B cell (primary cell): ENCODE measurements at regions not wholly inside any gene's neighbourhood (a gene's known extent, or its start where the extent isn't known, plus 50 kb on each side); places are given as distances from the start of the nearest gene placed in this dataset.

Experiments used
- ATAC-seq: fragments of 200-7000 bp; cut with Tn5 transposase; one replicate; pipeline ENCODE4 v1.10.0; 2021; ENCODE audit warnings: low read depth, mild to moderate bottlenecking, moderate number of reproducible peaks, moderate library complexity
- CTCF ChIA-PET: fragments of 350-600 bp; sonication (Branson Sonifier 250); formaldehyde crosslinking; loops from one replicate; lab custom pipeline; 2021; ENCODE audit warnings: antibody characterized with exemption, inconsistent platforms; lab: Charles Lee
- POLR2A ChIA-PET: fragments of 350-600 bp; sonication (Branson Sonifier 250); formaldehyde crosslinking; loops from one replicate; lab custom pipeline; 2021; ENCODE audit warnings: antibody characterized with exemption; lab: Charles Lee
- DNase-seq: peaks from one replicate; pipeline ENCODE4 v3.0.0; 2013
- H2AFZ ChIP-seq: 2 replicates; pipeline ENCODE4 v1.6.1; 2012; ENCODE audit warnings: mild to moderate bottlenecking, low read depth, low read length; ENCODE audit not compliant: insufficient read depth, poor library complexity, severe bottlenecking
- H3K27ac ChIP-seq, 2 donors: 1 replicate in 1 of 2; 2 replicates in 1 of 2; pipeline ENCODE4 v1.5.1; 2012 to 2013; ENCODE audit warnings: low read length in 2 of 2, mild to moderate bottlenecking in 2 of 2, moderate library complexity in 1 of 2
- H3K27me3 ChIP-seq, 4 experiments: fragments of 200-600 bp in 1 of 4; sonication (generic) in 1 of 4; replicated peaks in 1 of 4; 1 replicate in 2 of 4; 2 replicates in 2 of 4; pipeline versions ENCODE4 v1.6.1 to v1.7.0; 2013 to 2016; ENCODE audit warnings: low read length in 3 of 4, mild to moderate bottlenecking in 2 of 4, mixed read lengths in 1 of 4, moderate library complexity in 1 of 4; ENCODE audit not compliant: insufficient read depth in 4 of 4, control insufficient read depth in 3 of 4; ENCODE audit errors: control extremely low read depth in 1 of 4
- H3K36me3 ChIP-seq, 2 experiments: replicated peaks in 1 of 2; 1 replicate in 1 of 2; 2 replicates in 1 of 2; pipeline versions ENCODE4 v1.6.1 to v1.7.1; 2013; ENCODE audit warnings: low read length in 1 of 2; ENCODE audit not compliant: insufficient read depth in 2 of 2, control insufficient read depth in 1 of 2; ENCODE audit errors: control extremely low read depth in 1 of 2, extremely low read depth in 1 of 2
- H3K4me1 ChIP-seq, 2 donors: fragments of 200-600 bp in 1 of 2; sonication (generic) in 1 of 2; 1 replicate in 1 of 2; 2 replicates in 1 of 2; pipeline versions ENCODE4 v1.5.1 to v1.6.1; 2013 to 2017; ENCODE audit warnings: low read length in 2 of 2; ENCODE audit not compliant: control insufficient read depth in 2 of 2, insufficient read depth in 2 of 2
- H3K4me2 ChIP-seq: replicated peaks from 2 replicates; pipeline ENCODE3; 2012; ENCODE audit warnings: mild to moderate bottlenecking, low read depth, low read length; ENCODE audit not compliant: poor library complexity, severe bottlenecking
- H3K4me3 ChIP-seq, 5 experiments: fragments of 200-600 bp in 1 of 5; sonication (generic) in 1 of 5; 1 replicate in 3 of 5; 2 replicates in 2 of 5; pipeline versions ENCODE4 v1.5.1 to v1.7.0; 2011 to 2016; ENCODE audit warnings: low read length in 4 of 5, mild to moderate bottlenecking in 4 of 5, low read depth in 2 of 5, control low read depth in 1 of 5, moderate library complexity in 1 of 5; ENCODE audit not compliant: insufficient read depth in 1 of 5; ENCODE audit errors: control extremely low read depth in 1 of 5, extremely low read depth in 1 of 5
- H3K79me2 ChIP-seq: fragments of 200-600 bp; sonication (generic); one replicate; pipeline ENCODE4 v1.6.0; 2016; ENCODE audit warnings: low read length; ENCODE audit not compliant: control insufficient read depth, insufficient read depth
- H3K9ac ChIP-seq: fragments of 200-600 bp; sonication (generic); 2 replicates; pipeline ENCODE4 v1.6.1; 2017; ENCODE audit warnings: mild to moderate bottlenecking, low read length, moderate library complexity
- H3K9me3 ChIP-seq, 3 donors: one replicate each; pipeline versions ENCODE4 v1.6.1 to v1.7.1; 2013; ENCODE audit warnings: low read length in 2 of 3; ENCODE audit not compliant: control insufficient read depth in 2 of 3, insufficient read depth in 1 of 3; ENCODE audit errors: control extremely low read depth in 1 of 3
- H4K20me1 ChIP-seq: 2 replicates; pipeline ENCODE4 v1.6.0; 2012; ENCODE audit warnings: mild to moderate bottlenecking, low read length; ENCODE audit not compliant: insufficient read depth, control insufficient read depth, poor library complexity, severe bottlenecking
- H3K27ac Mint-ChIP-seq: one replicate; pipeline ENCODE4 v1.8.0; 2021; ENCODE audit warnings: mixed read lengths
- H3K27me3 Mint-ChIP-seq: one replicate; pipeline ENCODE4 v1.8.0; 2021; ENCODE audit warnings: mixed read lengths
- H3K4me1 Mint-ChIP-seq: one replicate; pipeline ENCODE4 v1.8.0; 2021; ENCODE audit warnings: mixed read lengths
- H3K4me3 Mint-ChIP-seq: one replicate; pipeline ENCODE4 v1.8.0; 2021; ENCODE audit warnings: mixed read lengths
- H3K9me3 Mint-ChIP-seq: one replicate; pipeline ENCODE4 v1.8.0; 2022; ENCODE audit warnings: mixed read lengths; ENCODE audit not compliant: insufficient read depth
- CTCF ChIP-seq: fragments of 200-600 bp; IDR thresholded peaks from one replicate; pipeline ENCODE4 v1.8.0; 2022; ENCODE audit warnings: antibody characterized with exemption, mild to moderate bottlenecking
- EZH2 ChIP-seq: IDR thresholded peaks from 2 replicates; pipeline ENCODE4 v1.6.1; 2012; ENCODE audit warnings: borderline replicate concordance, low read depth, mild to moderate bottlenecking, moderate library complexity, low read length; ENCODE audit not compliant: insufficient read depth, poor library complexity, severe bottlenecking
- WGBS: methylation state at CpG from one replicate; pipeline ENCODE4 v1.1.5; 2013; ENCODE audit warnings: missing lambda C conversion rate; ENCODE audit not compliant: insufficient coverage; 5-methylcytosine and 5-hydroxymethylcytosine counted together
- intact Hi-C: fragments of 100-400 bp; cut with micrococcal nuclease; formaldehyde crosslinking; loops from one replicate; pipeline ENCODE4 v1.10.0; 2022

GRCh38 chr1:181990728-181991127 lies 70.8 kb downstream of the ZNF648 start:
- DNase-seq (no peak), ATAC-seq (no peak)
- 100% methylated on average over 1 of the region's 2 CpGs for WGBS
- no peaks in the 10 kb centered on the region for H4K20me1 ChIP-seq
- peaks cover 0 to 3% (median 0%) of the 10 kb centered on the region in 4 experiments for H3K27me3 ChIP-seq
- intact Hi-C loops = no loop called here
- ChIA-PET CTCF (no interaction called here), POLR2A (no interaction called here)
- H3K79me2 ChIP-seq = no peaks in the 10 kb centered on the region
- peaks cover 19% of the 10 kb centered on the region for H3K27me3 Mint-ChIP-seq
- H3K4me1 Mint-ChIP-seq = no peaks in the 10 kb centered on the region
- no peak overlapping the region for H3K9ac ChIP-seq
- no peaks in the 10 kb centered on the region for H3K4me1 ChIP-seq
- H3K36me3 ChIP-seq = no peaks in the 10 kb centered on the region
- H3K4me2 ChIP-seq = no peak overlapping the region
- H3K27ac Mint-ChIP-seq = no peak overlapping the region
- TF ChIP-seq EZH2 (no peak), CTCF (no peak)
- H3K4me3 ChIP-seq = no peak overlapping the region
- no peak overlapping the region for H3K4me3 Mint-ChIP-seq
- no peaks in the 10 kb centered on the region for H3K9me3 Mint-ChIP-seq
- no peak overlapping the region for H2AFZ ChIP-seq
- no peaks in the 10 kb centered on the region for H3K9me3 ChIP-seq
- H3K27ac ChIP-seq = no peak overlapping the region

GRCh38 chr1:181989261-181989920 lies 72.1 kb downstream of the ZNF648 start:
- Mint-ChIP-seq H3K27me3 (peaks cover 24% of the 10 kb centered on the region), H3K9me3 (no peaks in the 10 kb centered on the region), H3K4me1 (no peaks in the 10 kb centered on the region), H3K27ac (no peak overlapping the region), H3K4me3 (no peak overlapping the region)
- ChIA-PET POLR2A (no interaction called here), CTCF (no interaction called here)
- no peak for ATAC-seq
- Histone ChIP-seq H3K79me2 (no peaks in the 10 kb centered on the region), H3K4me1 (no peaks in the 10 kb centered on the region), H2AFZ (no peak overlapping the region), H3K9ac (no peak overlapping the region), H3K27me3 (peaks cover 0 to 3% (median 0%) of the 10 kb centered on the region in 4 experiments), H3K4me2 (no peak overlapping the region), H3K27ac (no peak overlapping the region), H4K20me1 (no peaks in the 10 kb centered on the region), H3K4me3 (no peak overlapping the region), H3K36me3 (no peaks in the 10 kb centered on the region), H3K9me3 (no peaks in the 10 kb centered on the region)
- WGBS = 85% methylated on average over 2 of the region's 2 CpGs
- DNase-seq = no peak
- intact Hi-C loops = no loop called here
- no peak for TF ChIP-seq EZH2
- TF ChIP-seq CTCF = no peak
